GM23248 (cell line): ENCODE measurements at regions not wholly inside any gene's neighbourhood (a gene's known extent, or its start where the extent isn't known, plus 50 kb on each side); places are given as distances from the start of the nearest gene placed in this dataset.

Source experiments
- DNase-seq: peaks from one replicate; pipeline ENCODE4 v3.0.0-alpha.2; 2015
- H2AFZ ChIP-seq: fragments of 200-600 bp; sonication (generic); 2 replicates; pipeline ENCODE4 v1.6.1; 2016; ENCODE audit warnings: antibody characterized with exemption
- H3F3A ChIP-seq: fragments of 200-600 bp; sonication (generic); 2 replicates; pipeline ENCODE4 v1.6.1; 2016; ENCODE audit warnings: mild to moderate bottlenecking, antibody characterized with exemption, mixed run types; ENCODE audit not compliant: insufficient read depth
- H3K27ac ChIP-seq: fragments of 200-600 bp; sonication (generic); 2 replicates; pipeline ENCODE4 v1.5.1; 2016; ENCODE audit warnings: mild to moderate bottlenecking
- H3K27me3 ChIP-seq: fragments of 200-600 bp; sonication (generic); replicated peaks from 2 replicates; pipeline ENCODE4 v1.6.1; 2016; ENCODE audit warnings: mild to moderate bottlenecking; ENCODE audit not compliant: insufficient read depth
- H3K36me3 ChIP-seq: fragments of 200-600 bp; sonication (generic); 2 replicates; pipeline ENCODE4 v1.6.1; 2016; ENCODE audit warnings: low read depth, mild to moderate bottlenecking
- H3K4me1 ChIP-seq: fragments of 200-600 bp; sonication (generic); 2 replicates; pipeline ENCODE4 v1.6.1; 2016; ENCODE audit warnings: mild to moderate bottlenecking; ENCODE audit not compliant: insufficient read depth
- H3K4me2 ChIP-seq: fragments of 200-600 bp; sonication (generic); one replicate; pipeline ENCODE4 v1.6.1; 2016; ENCODE audit warnings: mild to moderate bottlenecking; ENCODE audit not compliant: unreplicated experiment
- H3K4me3 ChIP-seq: fragments of 200-600 bp; sonication (generic); 2 replicates; pipeline ENCODE4 v1.5.1; 2016; ENCODE audit warnings: mild to moderate bottlenecking
- H3K79me2 ChIP-seq: fragments of 200-600 bp; sonication (generic); 2 replicates; pipeline ENCODE4 v1.6.1; 2016; ENCODE audit warnings: mild to moderate bottlenecking; ENCODE audit not compliant: insufficient read depth
- H3K9ac ChIP-seq: fragments of 200-600 bp; sonication (generic); 2 replicates; pipeline ENCODE4 v1.6.1; 2016; ENCODE audit warnings: mild to moderate bottlenecking
- H3K9me2 ChIP-seq: fragments of 200-600 bp; sonication (generic); 2 replicates; pipeline ENCODE4 v1.6.1; 2016; ENCODE audit warnings: mixed run types, mild to moderate bottlenecking, moderate library complexity; ENCODE audit not compliant: insufficient read depth
- H3K9me3 ChIP-seq: fragments of 200-600 bp; sonication (generic); one replicate; pipeline ENCODE4 v1.6.1; 2017; ENCODE audit warnings: low read depth
- H4K20me1 ChIP-seq: fragments of 200-600 bp; sonication (generic); 2 replicates; pipeline ENCODE4 v1.6.0; 2016; ENCODE audit not compliant: insufficient read depth
- EZH2 ChIP-seq: fragments of 200-600 bp; sonication (generic); IDR thresholded peaks from 2 replicates; pipeline ENCODE4 v1.6.1; 2018; ENCODE audit warnings: antibody characterized with exemption, mild to moderate bottlenecking; ENCODE audit not compliant: insufficient read depth, poor library complexity, severe bottlenecking
- EZH2phosphoT487 ChIP-seq: fragments of 200-600 bp; sonication (generic); IDR thresholded peaks from 2 replicates; pipeline ENCODE4 v1.6.1; 2018; ENCODE audit warnings: antibody characterized with exemption, moderate library complexity, mild to moderate bottlenecking, low read depth; ENCODE audit not compliant: insufficient read depth
- WGBS, 2 experiments: methylation state at CpG; one replicate each; pipeline ENCODE4 v1.1.6; 2015 to 2017; ENCODE audit warnings: low lambda C conversion rate in 2 of 2, low coverage in 1 of 2; ENCODE audit errors: missing lambda C conversion rate in 2 of 2; 5-methylcytosine and 5-hydroxymethylcytosine counted together
- in situ Hi-C: fragments of 300-500 bp; cut with MboI; formaldehyde crosslinking; loops from 2 replicates; pipeline ENCODE4 v1.15.0; 2020

GRCh38 chr6:91822581-91822980 lies 1235.7 kb upstream of the MAP3K7 start:
- H3K4me2 ChIP-seq: no peak overlapping the region
- H3K9ac ChIP-seq: no peak overlapping the region
- no peaks in the 10 kb centered on the region for H3K9me3 ChIP-seq
- H3F3A ChIP-seq: no peaks in the 10 kb centered on the region
- H3K27me3 ChIP-seq: no peaks in the 10 kb centered on the region
- H3K36me3 ChIP-seq: no peaks in the 10 kb centered on the region
- no peak for TF ChIP-seq EZH2phosphoT487
- TF ChIP-seq EZH2: no peak
- DNase-seq: no peak
- no peak overlapping the region for H2AFZ ChIP-seq
- no peak overlapping the region for H3K27ac ChIP-seq
- no peaks in the 10 kb centered on the region for H4K20me1 ChIP-seq
- no peaks in the 10 kb centered on the region for H3K79me2 ChIP-seq
- H3K4me1 ChIP-seq: no peaks in the 10 kb centered on the region
- no peaks in the 10 kb centered on the region for H3K9me2 ChIP-seq
- in situ Hi-C loops: no loop called here
- no peak overlapping the region for H3K4me3 ChIP-seq

DNA sequence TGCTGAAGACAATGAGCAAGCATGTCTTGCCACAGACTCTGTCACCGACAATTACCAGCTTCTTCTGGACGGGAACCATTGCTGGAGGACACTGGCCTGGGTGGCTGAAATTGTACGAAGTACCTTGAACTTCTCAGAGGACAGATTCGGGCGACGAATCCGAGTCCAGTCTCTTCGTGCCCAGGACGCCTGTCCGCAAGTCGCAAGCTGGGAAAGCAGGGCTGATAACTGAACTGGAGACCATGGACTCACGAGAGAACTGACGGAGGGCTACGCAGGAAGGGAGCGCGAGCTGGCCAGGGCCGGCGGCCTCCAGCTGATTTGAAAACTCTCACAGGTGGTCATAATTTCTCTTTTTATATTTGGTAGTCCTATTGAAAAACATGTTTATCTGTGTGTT lies 1229.5 kb upstream of the MAP3K7 start:
- Histone ChIP-seq H3K79me2 (no peaks in the 10 kb centered on the region), H3K4me3 (no peak overlapping the region), H2AFZ (no peak overlapping the region), H3K36me3 (no peaks in the 10 kb centered on the region), H3K27ac (no peak overlapping the region), H4K20me1 (no peaks in the 10 kb centered on the region), H3K9ac (no peak overlapping the region), H3K4me2 (no peak overlapping the region), H3F3A (no peaks in the 10 kb centered on the region), H3K9me3 (no peaks in the 10 kb centered on the region), H3K4me1 (no peaks in the 10 kb centered on the region), H3K9me2 (no peaks in the 10 kb centered on the region), H3K27me3 (no peaks in the 10 kb centered on the region)
- DNase-seq: no peak
- no peak for TF ChIP-seq EZH2phosphoT487
- TF ChIP-seq EZH2: no peak
- in situ Hi-C loops: no loop called here
- 68 to 72% methylated on average over 18 of the region's 18 CpGs for WGBS, 2 experiments

- Histone ChIP-seq H3K4me2 (no peak overlapping the region), H3K9me2 (no peaks in the 10 kb centered on the region), H3K4me3 (no peak overlapping the region), H4K20me1 (no peaks in the 10 kb centered on the region), H3K79me2 (no peaks in the 10 kb centered on the region), H3K36me3 (no peaks in the 10 kb centered on the region), H3K9me3 (no peaks in the 10 kb centered on the region), H3F3A (no peaks in the 10 kb centered on the region), H3K9ac (no peak overlapping the region), H3K27me3 (no peaks in the 10 kb centered on the region), H3K4me1 (no peaks in the 10 kb centered on the region), H2AFZ (no peak overlapping the region), H3K27ac (no peak overlapping the region)
- 47 to 48% methylated on average over 3 of the region's 3 CpGs for WGBS, 2 experiments
- in situ Hi-C loops: no loop called here
- DNase-seq: no peak
- no peak for TF ChIP-seq EZH2phosphoT487
- TF ChIP-seq EZH2: no peak
These were observed 1226.8 kb upstream of the MAP3K7 start for GRCh38 chr6:91813641-91814040.

DNA sequence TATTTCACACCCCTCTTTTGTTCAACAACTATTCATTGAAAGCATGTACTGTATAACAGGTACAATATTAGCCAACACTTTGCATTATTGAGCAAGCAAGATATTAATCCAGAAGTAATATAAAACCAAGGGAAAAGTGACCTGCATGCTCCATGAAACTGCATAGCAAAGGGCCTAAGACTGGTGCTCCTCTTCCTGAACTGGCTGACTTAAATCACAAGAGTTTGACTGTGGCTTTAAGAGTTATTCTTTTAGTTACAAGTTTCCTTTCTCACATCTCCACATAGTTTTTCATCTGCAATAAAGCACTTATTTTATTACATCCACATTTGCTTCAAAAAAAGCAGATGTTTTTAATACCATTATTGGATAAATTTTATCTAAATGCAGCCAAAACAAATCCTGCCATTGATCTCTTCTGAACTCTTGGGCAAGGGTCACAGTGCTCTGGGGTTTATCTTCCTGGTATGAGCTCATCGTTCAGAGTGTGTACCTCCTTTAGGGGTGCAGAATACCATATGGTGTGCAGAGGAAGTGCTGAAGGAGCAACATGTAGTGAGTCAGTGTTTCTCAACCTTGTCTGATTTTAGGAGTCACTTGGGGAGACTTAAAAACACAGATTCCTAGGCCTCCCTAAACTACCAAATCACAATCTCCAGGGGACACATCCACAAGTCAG lies 1225.9 kb upstream of the MAP3K7 start:
- no peak overlapping the region for H3K27ac ChIP-seq
- no peak overlapping the region for H3K4me2 ChIP-seq
- no peak overlapping the region for H3K9ac ChIP-seq
- H3K4me3 ChIP-seq: no peak overlapping the region
- H3F3A ChIP-seq: no peaks in the 10 kb centered on the region
- no peaks in the 10 kb centered on the region for H3K36me3 ChIP-seq
- no peaks in the 10 kb centered on the region for H3K79me2 ChIP-seq
- DNase-seq: no peak
- no peaks in the 10 kb centered on the region for H3K9me2 ChIP-seq
- TF ChIP-seq EZH2phosphoT487: no peak
- no peak for TF ChIP-seq EZH2
- 0% methylated on average over 1 of the region's 1 CpG for WGBS, 2 experiments
- H3K27me3 ChIP-seq: no peaks in the 10 kb centered on the region
- no peaks in the 10 kb centered on the region for H3K4me1 ChIP-seq
- H4K20me1 ChIP-seq: no peaks in the 10 kb centered on the region
- no peak overlapping the region for H2AFZ ChIP-seq
- no peaks in the 10 kb centered on the region for H3K9me3 ChIP-seq
- in situ Hi-C loops: no loop called here

DNA sequence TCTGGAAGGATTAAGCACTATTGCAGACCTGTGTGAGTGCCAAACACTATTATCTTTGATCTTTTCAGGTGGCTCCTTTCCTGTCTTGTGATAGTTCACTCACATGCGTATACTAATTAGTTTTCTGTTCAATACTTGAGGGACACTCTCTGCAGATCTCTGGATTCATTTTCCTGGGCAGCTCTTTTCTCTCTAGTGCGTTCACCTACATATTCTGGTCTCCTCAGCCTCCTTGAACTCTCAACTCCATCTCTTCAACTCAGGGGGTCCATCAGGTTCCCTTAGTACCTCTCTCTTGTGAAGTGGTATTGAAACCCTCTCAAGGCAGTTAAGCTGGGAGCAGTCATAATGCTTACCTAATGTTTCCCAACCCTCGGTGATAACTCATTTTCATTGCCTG lies 1218.1 kb upstream of the MAP3K7 start:
- H3K4me3 ChIP-seq: no peak overlapping the region
- TF ChIP-seq EZH2phosphoT487: no peak
- TF ChIP-seq EZH2: no peak
- WGBS, 2 experiments: 18 to 25% methylated on average over 3 of the region's 3 CpGs
- no peak overlapping the region for H3K4me2 ChIP-seq
- H3K27me3 ChIP-seq: no peaks in the 10 kb centered on the region
- H3K79me2 ChIP-seq: no peaks in the 10 kb centered on the region
- no peak for DNase-seq
- no peak overlapping the region for H2AFZ ChIP-seq
- no peaks in the 10 kb centered on the region for H4K20me1 ChIP-seq
- no peaks in the 10 kb centered on the region for H3K9me3 ChIP-seq
- in situ Hi-C loops: no loop called here
- H3K27ac ChIP-seq: no peak overlapping the region
- no peaks in the 10 kb centered on the region for H3K36me3 ChIP-seq
- no peak overlapping the region for H3K9ac ChIP-seq
- H3K9me2 ChIP-seq: no peaks in the 10 kb centered on the region
- H3K4me1 ChIP-seq: no peaks in the 10 kb centered on the region
- no peaks in the 10 kb centered on the region for H3F3A ChIP-seq
